LNCaP clone FGC (cell line): ENCODE measurements at regions not wholly inside any gene's neighbourhood (a gene's known extent, or its start where the extent isn't known, plus 50 kb on each side); places are given as distances from the start of the nearest gene placed in this dataset.

ENCODE experiments used
- DNase-seq: peaks from one replicate; pipeline ENCODE4 v3.0.0-alpha.2; 2011; ENCODE audit warnings: low read depth
- H3K4me3 ChIP-seq: 2 replicates; pipeline ENCODE4 v1.5.1; 2011; ENCODE audit warnings: mild to moderate bottlenecking, low read depth, low read length, control low read depth
- TF ChIP-seq, protein P1 (sequence below): IDR thresholded peaks from 2 replicates; pipeline ENCODE4 v1.5.1; 2012; ENCODE audit warnings: mild to moderate bottlenecking; ENCODE audit not compliant: control insufficient read depth, insufficient read depth; ENCODE audit errors: extremely low read depth

DNA sequence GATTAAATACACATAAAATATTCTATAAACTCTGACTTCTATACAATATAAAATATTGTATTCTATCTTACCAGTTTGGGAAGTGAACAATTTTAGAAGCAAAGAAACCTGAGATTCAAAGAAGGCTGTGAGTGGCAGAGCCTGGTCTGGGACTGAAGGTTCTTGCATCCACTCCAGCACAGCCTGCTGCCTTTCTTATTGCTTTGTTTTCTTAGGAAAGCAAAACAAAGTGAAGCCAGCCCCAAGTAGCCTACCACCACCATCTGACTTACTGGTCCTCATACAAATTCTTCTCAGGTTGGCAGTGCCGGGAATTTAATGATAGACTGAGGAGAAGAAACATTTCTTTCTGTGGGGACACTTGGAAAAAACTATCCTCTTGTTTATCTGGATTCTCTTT lies 129.7 kb upstream of the SMAD1 start:
- DNase-seq = no peak
- TF ChIP-seq, protein P1, sequence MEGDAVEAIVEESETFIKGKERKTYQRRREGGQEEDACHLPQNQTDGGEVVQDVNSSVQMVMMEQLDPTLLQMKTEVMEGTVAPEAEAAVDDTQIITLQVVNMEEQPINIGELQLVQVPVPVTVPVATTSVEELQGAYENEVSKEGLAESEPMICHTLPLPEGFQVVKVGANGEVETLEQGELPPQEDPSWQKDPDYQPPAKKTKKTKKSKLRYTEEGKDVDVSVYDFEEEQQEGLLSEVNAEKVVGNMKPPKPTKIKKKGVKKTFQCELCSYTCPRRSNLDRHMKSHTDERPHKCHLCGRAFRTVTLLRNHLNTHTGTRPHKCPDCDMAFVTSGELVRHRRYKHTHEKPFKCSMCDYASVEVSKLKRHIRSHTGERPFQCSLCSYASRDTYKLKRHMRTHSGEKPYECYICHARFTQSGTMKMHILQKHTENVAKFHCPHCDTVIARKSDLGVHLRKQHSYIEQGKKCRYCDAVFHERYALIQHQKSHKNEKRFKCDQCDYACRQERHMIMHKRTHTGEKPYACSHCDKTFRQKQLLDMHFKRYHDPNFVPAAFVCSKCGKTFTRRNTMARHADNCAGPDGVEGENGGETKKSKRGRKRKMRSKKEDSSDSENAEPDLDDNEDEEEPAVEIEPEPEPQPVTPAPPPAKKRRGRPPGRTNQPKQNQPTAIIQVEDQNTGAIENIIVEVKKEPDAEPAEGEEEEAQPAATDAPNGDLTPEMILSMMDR = no peak
- no peak overlapping the region for H3K4me3 ChIP-seq

GRCh38 chr4:145351162-145351561 lies 130.5 kb upstream of the SMAD1 start:
- H3K4me3 ChIP-seq = no peak overlapping the region
- TF ChIP-seq, protein P1 = no peak
- no peak for DNase-seq

- H3K4me3 ChIP-seq = no peak overlapping the region
- no peak for DNase-seq
- TF ChIP-seq, protein P1 = no peak
These were observed 133.4 kb upstream of the SMAD1 start for GRCh38 chr4:145348291-145348690.

DNA sequence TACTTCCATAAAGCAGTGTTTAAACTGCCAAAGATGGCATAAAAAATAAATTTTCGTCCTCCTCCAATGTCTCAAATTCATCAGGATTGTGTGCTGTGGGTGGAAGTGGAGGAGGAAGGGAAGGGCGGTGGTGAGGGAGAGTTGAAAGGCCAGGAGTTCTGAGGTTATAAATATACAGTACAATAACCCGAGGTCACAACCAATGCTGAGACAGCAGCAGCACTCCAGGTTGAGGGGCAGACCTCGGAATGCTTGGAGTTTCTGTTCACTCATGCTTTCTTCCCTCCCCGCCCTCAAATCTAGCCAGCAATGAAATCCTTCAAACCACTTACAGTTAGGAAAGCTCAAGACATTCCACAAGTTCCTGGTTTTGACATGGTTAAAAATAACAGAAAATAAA lies 134.0 kb upstream of the SMAD1 start:
- no peak overlapping the region for H3K4me3 ChIP-seq
- DNase-seq = no peak
- TF ChIP-seq, protein P1 = no peak

GRCh38 chr4:145346081-145346480 lies 135.6 kb upstream of the SMAD1 start:
- TF ChIP-seq, protein P1 = no peak
- no peak overlapping the region for H3K4me3 ChIP-seq
- DNase-seq = no peak

GRCh38 chr4:145345401-145345800 lies 136.3 kb upstream of the SMAD1 start:
- TF ChIP-seq, protein P1 = no peak
- no peak for DNase-seq
- H3K4me3 ChIP-seq = no peak overlapping the region

DNA sequence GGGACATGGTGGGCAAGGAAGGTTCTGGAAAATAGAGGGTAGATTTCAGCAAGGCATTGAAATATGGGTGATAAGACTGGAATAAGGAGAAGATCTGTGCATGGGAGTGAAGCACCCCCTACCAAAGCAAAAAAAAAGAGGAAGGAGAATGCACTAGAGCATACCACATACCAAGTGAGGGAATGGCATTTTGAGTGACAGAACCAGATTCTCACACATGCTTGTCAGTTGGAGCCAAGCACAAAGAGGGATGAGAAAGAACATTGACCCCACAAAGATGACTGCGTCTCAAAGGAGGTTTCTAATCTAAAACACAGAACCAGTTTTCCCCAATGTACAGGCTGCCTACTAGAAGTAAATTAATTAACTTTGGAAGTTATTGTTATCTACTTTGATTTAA lies 140.3 kb upstream of the SMAD1 start:
- TF ChIP-seq, protein P1 = no peak
- DNase-seq = no peak
- no peak overlapping the region for H3K4me3 ChIP-seq
